ENCODE measurements at regions not wholly inside any gene's neighbourhood (a gene's known extent, or its start where the extent isn't known, plus 50 kb on each side); places are given as distances from the start of the nearest gene placed in this dataset.

GRCh38 chr12:75840994-75841355, 190.6 kb downstream of the PHLDA1 start:
- TF ChIP-seq CTCF (IDR thresholded peaks at IDR 0.05) (no peak), EZH2 (IDR thresholded peaks at IDR 0.05) (no peak)
